GM12892 (cell line): ENCODE measurements at regions not wholly inside any gene's neighbourhood (a gene's known extent, or its start where the extent isn't known, plus 50 kb on each side); places are given as distances from the start of the nearest gene placed in this dataset.

Experiments used
- POLR2A ChIP-seq: IDR thresholded peaks from 2 replicates; pipeline ENCODE4 v1.6.1; 2011; ENCODE audit warnings: low read depth, low read length, control low read depth
- TAF1 ChIP-seq: IDR thresholded peaks from 2 replicates; pipeline ENCODE4 v1.6.1; 2011; ENCODE audit warnings: low read depth, mild to moderate bottlenecking, control low read depth, low read length, borderline replicate concordance

DNA sequence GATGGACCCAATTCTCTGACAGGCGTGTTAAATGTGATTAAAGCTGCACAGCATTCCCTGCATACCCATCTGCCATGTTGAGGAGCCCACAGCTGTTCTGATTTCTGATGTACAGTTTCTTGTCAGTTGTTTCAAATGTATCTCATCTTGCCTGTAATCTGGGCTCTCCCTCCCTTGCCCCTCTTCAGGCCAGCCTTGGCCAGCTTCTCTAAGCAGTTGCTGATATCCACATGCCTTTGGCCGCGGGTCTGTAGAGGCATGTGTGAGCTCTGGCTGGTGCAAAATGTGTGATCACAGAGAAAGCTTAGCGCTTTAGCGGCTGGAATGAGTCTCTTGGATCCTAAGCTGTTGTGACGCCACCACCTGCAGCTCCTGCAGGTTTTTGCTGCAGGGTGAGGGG, 332.0 kb downstream of the MLLT3 start:
- TF ChIP-seq POLR2A (no peak), TAF1 (no peak)
